ENCODE measurements at regions not wholly inside any gene's neighbourhood (a gene's known extent, or its start where the extent isn't known, plus 50 kb on each side); places are given as distances from the start of the nearest gene placed in this dataset.
"Not testable (repeated sequence)": the region's sequence is repeated elsewhere in the genome, so short reads cannot be mapped to it uniquely, and the experiment has no call there.

DNA sequence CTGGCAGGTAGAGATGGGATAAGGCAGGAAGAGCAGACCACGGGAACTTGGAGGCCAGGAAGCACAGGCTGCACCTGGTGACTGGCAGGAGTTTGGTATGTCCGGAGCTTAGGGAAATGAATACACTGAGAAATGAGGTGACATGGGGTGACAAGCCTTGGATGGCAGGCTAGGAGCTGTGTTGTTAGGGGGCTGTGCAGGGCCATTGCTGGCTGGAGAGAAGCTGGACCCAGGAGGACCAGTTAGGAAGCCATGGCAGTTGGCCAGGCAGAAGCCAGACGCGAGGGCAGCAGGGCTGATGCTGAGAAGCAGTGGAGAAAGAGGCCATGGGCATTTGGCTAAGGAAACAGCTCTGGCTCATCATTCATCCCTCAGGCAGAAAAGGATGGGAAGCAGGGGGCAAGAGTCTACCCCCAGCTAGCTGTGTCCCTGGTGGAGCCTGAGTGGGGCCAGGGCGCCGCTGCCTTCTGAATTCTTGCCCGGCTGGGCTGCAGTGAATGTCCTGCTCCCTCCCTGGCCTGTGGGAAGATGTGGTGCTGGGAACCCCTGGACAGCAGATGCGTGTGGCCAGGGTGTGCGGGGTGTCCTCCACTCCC, 255.8 kb downstream of the FAM43A start:
- Mint-ChIP-seq H3K36me3 (ENCODE audit: low read depth) (peaks cover 5% of the 10 kb centered on the region), H3K27ac (no peak overlapping the region), H3K4me3 (no peak overlapping the region), H3K27me3 (peaks cover 30% of the 10 kb centered on the region), H3K4me1 (peaks cover 5% of the 10 kb centered on the region)
- no peaks in the 10 kb centered on the region for H3K9me3 ChIP-seq (ENCODE audit: control insufficient read depth, low read length, poor library complexity, severe bottlenecking)
- no peak for DNase-seq
- no peak for ATAC-seq

DNA sequence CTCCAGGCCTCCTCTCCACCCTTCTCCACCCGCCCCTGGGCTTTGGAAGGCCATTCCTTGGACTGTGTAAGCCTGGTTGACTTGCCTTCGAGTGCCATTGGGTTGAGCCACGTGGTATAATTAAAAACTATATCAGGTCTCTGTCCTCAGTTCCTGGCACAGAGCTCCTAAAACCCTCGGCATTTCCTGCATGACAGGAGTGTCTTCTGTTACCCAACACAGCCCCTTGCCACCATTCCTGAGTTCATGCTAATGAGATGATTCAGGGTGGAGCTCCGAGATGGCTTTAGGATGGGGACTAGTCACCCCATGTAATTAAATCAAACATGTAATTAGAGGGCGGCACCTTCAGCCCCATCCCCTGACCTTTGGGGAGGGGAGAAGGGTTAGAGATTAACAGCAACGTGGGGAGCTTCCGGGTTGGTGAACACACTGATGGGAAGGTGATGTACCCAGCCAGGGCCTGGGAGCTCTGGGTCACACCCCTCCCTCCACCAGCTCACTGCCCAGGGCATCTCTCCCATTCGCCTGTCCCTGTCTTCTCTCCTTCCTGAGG, 256.4 kb downstream of the FAM43A start:
- Mint-ChIP-seq H3K4me1 (peaks cover 5% of the 10 kb centered on the region), H3K27me3 (peaks cover 31% of the 10 kb centered on the region), H3K4me3 (no peak overlapping the region), H3K27ac (no peak overlapping the region), H3K36me3 (ENCODE audit: low read depth) (peaks cover 5% of the 10 kb centered on the region)
- ATAC-seq (no peak), DNase-seq (no peak)
- no peaks in the 10 kb centered on the region for H3K9me3 ChIP-seq (ENCODE audit: control insufficient read depth, low read length, poor library complexity, severe bottlenecking)

DNA sequence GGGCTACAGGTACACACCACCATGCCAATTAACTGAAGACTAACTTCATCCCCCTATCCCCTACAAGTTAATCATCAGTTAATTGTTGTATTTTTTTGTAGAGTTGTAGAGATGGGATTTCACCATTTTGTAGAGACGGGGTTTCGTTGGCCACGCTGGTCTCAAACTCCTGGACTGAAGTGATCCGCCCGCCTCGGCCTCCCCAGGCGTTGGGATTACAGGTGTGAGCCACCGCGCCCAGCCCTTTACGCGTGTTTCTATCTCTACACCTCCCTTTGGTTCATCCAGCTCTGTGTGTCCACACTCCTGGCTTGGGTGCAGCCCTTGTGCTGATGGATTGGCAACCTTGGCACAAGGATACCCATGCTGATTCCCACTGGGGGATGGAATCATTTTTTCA, 258.8 kb downstream of the FAM43A start:
- H3K27ac Mint-ChIP-seq: no peak overlapping the region
- H3K36me3 Mint-ChIP-seq (ENCODE audit: low read depth): peaks cover 5% of the 10 kb centered on the region
- peaks cover 5% of the 10 kb centered on the region for H3K4me1 Mint-ChIP-seq
- peaks cover 24% of the 10 kb centered on the region for H3K27me3 Mint-ChIP-seq
- no peak for ATAC-seq
- H3K9me3 ChIP-seq (ENCODE audit: control insufficient read depth, low read length, poor library complexity, severe bottlenecking): no peaks in the 10 kb centered on the region
- H3K4me3 Mint-ChIP-seq: no peak overlapping the region
- no peak for DNase-seq

DNA sequence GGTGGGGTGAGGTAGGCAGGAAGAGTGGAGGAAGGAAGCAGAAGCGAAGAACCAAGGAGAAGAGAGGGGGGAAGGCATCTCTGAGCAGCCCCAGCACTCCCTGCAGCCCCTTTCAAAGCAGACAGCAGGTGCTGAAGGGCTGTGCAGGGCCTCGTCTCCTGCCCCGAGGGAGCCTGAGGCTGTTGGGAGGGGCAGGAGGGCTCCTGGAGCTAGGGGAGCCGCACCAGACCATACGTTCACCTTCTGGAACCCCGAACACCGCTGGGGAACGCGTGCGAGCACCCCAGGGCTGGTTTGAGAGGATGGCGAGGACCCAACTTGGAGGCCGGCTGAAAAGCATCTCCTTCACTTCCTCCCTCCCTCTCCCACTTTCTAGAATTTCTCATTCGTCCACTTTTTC, 259.8 kb downstream of the FAM43A start:
- ATAC-seq (no peak), DNase-seq (no peak)
- Mint-ChIP-seq H3K36me3 (ENCODE audit: low read depth) (peaks cover 5% of the 10 kb centered on the region), H3K4me1 (peaks cover 5% of the 10 kb centered on the region), H3K4me3 (no peak overlapping the region), H3K27ac (no peak overlapping the region), H3K27me3 (peaks cover 21% of the 10 kb centered on the region)
- H3K9me3 ChIP-seq (ENCODE audit: control insufficient read depth, low read length, poor library complexity, severe bottlenecking): no peaks in the 10 kb centered on the region

DNA sequence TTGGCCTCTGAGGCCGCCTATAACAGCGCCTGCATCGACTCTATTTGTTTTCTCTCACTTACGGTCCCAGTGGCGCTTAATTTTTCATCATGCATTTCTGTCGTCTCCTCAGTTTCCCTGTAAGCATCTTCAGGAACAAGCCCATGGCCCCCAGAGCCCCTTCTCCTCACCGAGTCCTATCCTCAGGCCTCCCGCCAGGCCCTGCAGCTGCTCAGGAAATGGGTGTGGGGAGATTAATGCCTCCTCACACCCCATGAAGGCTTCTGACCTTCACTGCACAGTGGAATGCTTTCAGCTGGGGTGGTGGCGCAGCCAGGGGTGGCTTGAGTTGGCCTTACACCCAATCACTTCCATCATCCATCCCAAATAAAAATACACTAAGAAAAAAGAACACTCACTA, 260.4 kb downstream of the FAM43A start:
- DNase-seq: no peak
- Mint-ChIP-seq H3K27me3 (peaks cover 15% of the 10 kb centered on the region), H3K4me1 (peaks cover 5% of the 10 kb centered on the region), H3K4me3 (no peak overlapping the region), H3K27ac (no peak overlapping the region), H3K36me3 (ENCODE audit: low read depth) (peaks cover 4% of the 10 kb centered on the region)
- no peaks in the 10 kb centered on the region for H3K9me3 ChIP-seq (ENCODE audit: control insufficient read depth, low read length, poor library complexity, severe bottlenecking)
- ATAC-seq: no peak

DNA sequence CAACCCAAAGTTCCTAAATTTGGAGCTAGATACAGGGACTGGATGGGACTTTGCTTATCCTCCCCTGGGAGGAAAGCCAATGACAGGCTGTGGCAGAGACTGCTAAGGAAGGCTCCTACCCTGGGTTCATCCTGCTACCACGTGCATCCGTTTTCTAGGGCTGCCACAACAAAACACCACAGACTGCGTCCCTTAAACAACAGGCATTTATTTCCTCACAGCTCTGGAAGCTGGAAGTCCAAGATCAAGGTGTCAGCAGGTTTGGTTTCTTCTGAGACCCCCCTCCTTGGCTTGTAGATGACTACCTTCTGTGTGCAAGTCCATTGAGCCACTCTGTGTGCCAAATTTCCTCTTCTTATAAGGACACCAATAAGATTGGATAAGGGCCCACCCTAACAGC, 263.9 kb downstream of the FAM43A start:
- no peak overlapping the region for H3K27ac Mint-ChIP-seq
- H3K4me1 Mint-ChIP-seq: peaks cover 13% of the 10 kb centered on the region
- ATAC-seq (no peak), DNase-seq (no peak)
- no peaks in the 10 kb centered on the region for H3K36me3 Mint-ChIP-seq (ENCODE audit: low read depth)
- peaks cover 18% of the 10 kb centered on the region for H3K27me3 Mint-ChIP-seq
- H3K4me3 Mint-ChIP-seq: no peak overlapping the region
- no peaks in the 10 kb centered on the region for H3K9me3 ChIP-seq (ENCODE audit: control insufficient read depth, low read length, poor library complexity, severe bottlenecking)

DNA sequence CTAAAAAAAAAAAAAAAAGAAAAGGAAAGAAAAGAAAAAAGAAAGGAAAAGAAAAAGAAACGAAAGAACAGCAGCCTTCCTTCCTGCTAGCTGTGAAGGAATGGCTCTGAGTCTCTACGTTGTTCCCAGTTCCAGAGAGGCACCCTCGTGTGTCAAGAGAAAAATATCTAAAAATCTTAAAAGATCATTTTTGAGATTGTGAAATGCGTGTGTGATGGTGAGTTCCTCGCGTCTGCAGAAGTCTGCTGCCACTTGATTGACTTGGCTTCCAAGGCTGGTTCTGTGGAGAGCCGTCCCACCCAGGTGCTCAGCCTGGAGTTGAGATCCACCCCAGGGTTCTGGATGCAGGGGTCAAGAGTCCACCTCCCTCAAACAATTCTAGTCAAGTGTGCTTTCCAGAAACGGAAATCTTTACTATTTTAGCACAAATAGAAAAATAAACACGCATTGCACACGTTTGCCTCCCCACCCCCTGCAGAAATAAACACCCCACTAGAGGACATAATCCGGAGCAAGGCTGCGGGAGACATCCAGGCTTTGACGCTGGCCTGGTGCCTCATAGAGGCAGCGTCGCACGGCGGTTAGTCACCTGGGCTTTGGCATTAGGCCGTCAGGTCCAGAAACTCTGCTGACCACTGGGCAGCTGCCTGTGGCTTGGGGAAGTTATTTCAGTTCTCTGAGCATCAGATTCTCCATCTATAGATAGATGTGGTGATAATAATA, 265.4 kb downstream of the FAM43A start:
- no peaks in the 10 kb centered on the region for H3K9me3 ChIP-seq (ENCODE audit: control insufficient read depth, low read length, poor library complexity, severe bottlenecking)
- H3K27ac Mint-ChIP-seq: no peak overlapping the region
- ATAC-seq (no peak), DNase-seq (no peak)
- no peaks in the 10 kb centered on the region for H3K36me3 Mint-ChIP-seq (ENCODE audit: low read depth)
- peaks cover 12% of the 10 kb centered on the region for H3K4me1 Mint-ChIP-seq
- no peak overlapping the region for H3K4me3 Mint-ChIP-seq
- H3K27me3 Mint-ChIP-seq: peaks cover 22% of the 10 kb centered on the region

DNA sequence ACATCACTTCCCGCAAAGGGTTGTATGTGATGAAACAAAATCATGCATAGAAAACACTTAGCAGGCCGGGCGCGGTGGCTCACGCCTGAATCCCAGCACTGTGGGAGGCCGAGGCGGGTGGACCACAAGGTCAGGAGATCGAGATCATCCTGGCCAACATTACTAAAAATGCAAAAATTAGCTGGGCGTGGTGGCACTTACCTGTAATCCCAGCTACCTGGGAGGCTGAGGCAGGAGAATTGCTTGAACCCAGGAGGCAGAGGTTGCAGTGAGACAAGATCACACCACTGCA, 265.9 kb downstream of the FAM43A start:
- not testable (repeated sequence) for H3K4me3 Mint-ChIP-seq, DNase-seq

DNA sequence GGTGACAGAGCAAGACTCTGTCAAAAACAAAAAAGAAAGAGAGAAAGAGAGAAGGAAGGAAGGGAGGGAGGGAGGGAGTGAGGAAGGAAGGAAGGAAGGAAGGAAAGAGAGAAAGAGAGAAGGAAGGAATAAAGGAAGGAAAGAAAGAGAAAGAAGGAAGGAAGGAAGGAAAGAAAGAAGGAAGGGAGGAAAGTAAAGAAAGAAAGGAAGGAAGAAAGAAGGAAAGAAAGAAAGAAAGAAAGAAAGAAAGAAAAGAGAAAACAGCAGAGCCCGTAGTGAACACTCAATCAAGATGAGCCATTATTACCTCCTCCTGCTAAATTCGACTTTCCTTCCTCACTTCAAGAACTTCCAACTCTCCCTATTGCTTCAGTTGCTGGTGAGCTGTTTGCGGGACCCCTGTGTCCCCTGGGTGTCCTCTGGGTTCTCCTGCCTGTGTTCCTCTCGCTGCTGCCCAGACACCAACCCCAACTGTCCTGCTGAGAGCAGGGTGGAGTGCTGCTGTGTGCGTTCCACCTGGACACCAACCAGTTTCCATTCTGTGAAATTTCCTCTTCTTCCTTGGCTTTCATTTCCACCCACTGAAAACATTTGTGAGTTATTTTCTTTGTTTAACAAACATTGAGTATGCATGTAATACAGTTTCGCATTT, 266.4 kb downstream of the FAM43A start:
- H3K36me3 Mint-ChIP-seq (ENCODE audit: low read depth): no peaks in the 10 kb centered on the region
- no peaks in the 10 kb centered on the region for H3K9me3 ChIP-seq (ENCODE audit: control insufficient read depth, low read length, poor library complexity, severe bottlenecking)
- ATAC-seq (no peak), DNase-seq (no peak)
- H3K4me1 Mint-ChIP-seq: peaks cover 8% of the 10 kb centered on the region
- H3K27me3 Mint-ChIP-seq: peaks cover 27% of the 10 kb centered on the region
- no peak overlapping the region for H3K27ac Mint-ChIP-seq
- no peak overlapping the region for H3K4me3 Mint-ChIP-seq

More for the DNA sequence above, 265.9 kb downstream of the FAM43A start:
- not testable (repeated sequence) for ATAC-seq; H3K36me3 Mint-ChIP-seq (ENCODE audit: low read depth); H3K4me1 Mint-ChIP-seq; H3K9me3 ChIP-seq (ENCODE audit: control insufficient read depth, low read length, poor library complexity, severe bottlenecking); H3K27ac Mint-ChIP-seq
- H3K27me3 Mint-ChIP-seq: peaks cover 22% of the 10 kb centered on the region

DNA sequence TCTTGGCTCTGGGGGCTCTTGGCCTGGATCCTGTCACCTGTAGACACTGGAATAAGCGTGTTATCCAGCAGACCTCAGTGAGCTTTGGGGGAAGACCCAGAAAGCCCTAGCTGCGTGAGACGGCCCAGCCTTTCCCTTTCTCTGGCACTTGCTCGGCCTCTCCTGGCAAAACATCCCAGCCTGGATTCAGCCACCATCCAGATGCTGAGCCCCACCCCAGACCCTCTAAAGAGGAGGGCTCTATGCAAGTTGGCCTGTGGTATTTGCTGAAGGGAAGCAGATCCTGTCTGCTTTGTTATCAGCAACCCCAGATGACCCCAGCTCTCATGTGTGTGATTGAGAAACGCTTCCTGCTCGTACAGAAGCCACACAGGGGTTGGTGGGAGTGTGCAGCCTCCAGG, 267.2 kb downstream of the FAM43A start:
- no peak overlapping the region for H3K4me3 Mint-ChIP-seq
- ATAC-seq: no peak
- no peaks in the 10 kb centered on the region for H3K9me3 ChIP-seq (ENCODE audit: control insufficient read depth, low read length, poor library complexity, severe bottlenecking)
- no peak for DNase-seq
- peaks cover 8% of the 10 kb centered on the region for H3K4me1 Mint-ChIP-seq
- no peak overlapping the region for H3K27ac Mint-ChIP-seq
- H3K36me3 Mint-ChIP-seq (ENCODE audit: low read depth): no peaks in the 10 kb centered on the region
- H3K27me3 Mint-ChIP-seq: peaks cover 27% of the 10 kb centered on the region

DNA sequence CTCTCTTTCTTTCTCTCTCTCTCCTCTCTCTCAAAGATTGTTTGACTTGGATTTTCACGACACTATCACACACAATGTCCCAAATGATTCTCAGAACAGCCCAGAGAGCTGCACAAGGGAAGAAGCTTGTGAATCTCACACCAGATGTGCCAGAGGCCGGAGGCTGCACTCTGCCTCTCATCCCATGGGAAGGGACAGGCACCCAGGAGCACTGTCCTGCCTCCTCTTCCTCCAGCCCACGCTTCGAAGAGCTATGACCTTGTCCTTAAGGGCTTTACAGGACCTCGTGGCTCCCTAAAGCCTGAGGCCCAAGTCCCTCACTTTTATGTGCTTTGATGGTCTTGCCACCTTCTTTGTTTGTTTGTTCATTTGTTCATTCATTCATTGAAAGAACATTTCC, 267.6 kb downstream of the FAM43A start:
- Mint-ChIP-seq H3K27me3 (peaks cover 27% of the 10 kb centered on the region), H3K36me3 (ENCODE audit: low read depth) (no peaks in the 10 kb centered on the region), H3K27ac (no peak overlapping the region), H3K4me3 (no peak overlapping the region), H3K4me1 (peaks cover 8% of the 10 kb centered on the region)
- H3K9me3 ChIP-seq (ENCODE audit: control insufficient read depth, low read length, poor library complexity, severe bottlenecking): no peaks in the 10 kb centered on the region
- DNase-seq (no peak), ATAC-seq (no peak)

DNA sequence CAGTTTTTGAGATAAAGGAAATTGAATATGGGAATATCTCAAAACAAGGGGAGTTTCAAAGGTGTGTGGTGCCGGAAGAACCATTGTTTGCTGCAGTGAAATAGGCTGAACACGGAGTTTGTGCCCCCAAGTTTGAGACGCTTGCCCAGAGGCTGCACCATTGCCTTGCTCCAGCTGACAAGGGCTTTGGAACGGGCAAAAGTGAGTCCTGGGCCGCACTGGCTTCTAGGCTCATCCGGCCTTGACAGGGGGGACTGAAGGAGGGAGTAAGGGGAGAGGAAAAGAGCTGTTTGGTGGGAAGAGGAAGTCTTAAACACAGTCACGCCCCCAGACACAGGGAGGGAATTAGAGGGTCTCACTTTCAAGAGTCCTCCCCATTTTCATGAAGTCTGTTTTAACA, 269.9 kb downstream of the FAM43A start:
- no peak overlapping the region for H3K4me3 Mint-ChIP-seq
- H3K4me1 Mint-ChIP-seq: peaks cover 8% of the 10 kb centered on the region
- H3K36me3 Mint-ChIP-seq (ENCODE audit: low read depth): no peaks in the 10 kb centered on the region
- no peaks in the 10 kb centered on the region for H3K9me3 ChIP-seq (ENCODE audit: control insufficient read depth, low read length, poor library complexity, severe bottlenecking)
- no peak for DNase-seq
- H3K27ac Mint-ChIP-seq: no peak overlapping the region
- H3K27me3 Mint-ChIP-seq: peaks cover 34% of the 10 kb centered on the region
- ATAC-seq: no peak

DNA sequence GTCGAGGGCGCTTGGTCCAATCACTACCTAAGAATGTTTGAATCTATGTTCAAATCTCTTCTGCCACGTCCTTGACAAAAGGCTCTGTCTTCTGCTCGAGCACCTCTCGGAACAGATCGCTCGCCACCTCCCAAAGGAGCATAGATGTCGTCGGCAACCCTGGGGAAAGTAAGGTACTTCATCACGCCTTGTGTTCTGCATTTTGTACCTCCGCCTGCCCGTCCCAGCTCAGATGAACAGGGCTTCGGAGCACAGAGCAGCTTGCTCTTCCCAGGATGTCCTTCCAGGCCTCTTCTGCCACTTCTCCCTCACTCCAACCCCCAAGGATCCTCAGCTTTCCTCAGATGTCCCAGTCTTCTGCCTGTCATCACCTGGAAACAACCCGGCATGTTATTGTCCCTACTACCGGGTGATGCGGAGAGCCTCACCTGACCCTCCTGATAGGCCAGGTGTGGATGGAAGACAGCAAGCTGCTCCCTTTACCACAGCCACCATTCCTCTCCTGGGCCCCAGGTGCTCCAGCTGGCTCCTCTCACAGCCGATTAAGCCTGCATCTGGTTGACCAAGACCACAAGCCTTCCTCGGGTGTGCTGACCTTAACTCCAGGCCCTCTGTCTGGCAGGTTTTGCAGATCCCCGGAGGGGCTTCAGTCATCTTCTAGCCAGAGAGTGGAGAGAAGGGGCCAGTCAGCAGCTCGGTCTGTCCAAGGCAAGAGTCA, 270.5 kb downstream of the FAM43A start:
- Mint-ChIP-seq H3K27me3 (peaks cover 38% of the 10 kb centered on the region), H3K4me3 (no peak overlapping the region), H3K36me3 (ENCODE audit: low read depth) (no peaks in the 10 kb centered on the region), H3K27ac (no peak overlapping the region), H3K4me1 (peaks cover 8% of the 10 kb centered on the region)
- ATAC-seq (no peak), DNase-seq (no peak)
- H3K9me3 ChIP-seq (ENCODE audit: control insufficient read depth, low read length, poor library complexity, severe bottlenecking): no peaks in the 10 kb centered on the region
